PFSK-1 (cell line): ENCODE measurements at regions not wholly inside any gene's neighbourhood (a gene's known extent, or its start where the extent isn't known, plus 50 kb on each side); places are given as distances from the start of the nearest gene placed in this dataset.

Source experiments
- FOXP2 ChIP-seq: optimal IDR thresholded peaks from 2 replicates; pipeline ENCODE3; 2011; ENCODE audit warnings: borderline replicate concordance, control low read depth, inconsistent platforms; ENCODE audit not compliant: insufficient read depth; ENCODE audit errors: extremely low read length, extremely low read depth
- POLR2AphosphoS5 ChIP-seq: IDR thresholded peaks from 2 replicates; pipeline ENCODE4 v1.6.1; 2012; ENCODE audit warnings: low read depth, mild to moderate bottlenecking, control low read depth, low read length, moderate library complexity
- SIN3A ChIP-seq: IDR thresholded peaks from 2 replicates; pipeline ENCODE4 v1.6.1; 2012; ENCODE audit warnings: mild to moderate bottlenecking, low read length, moderate library complexity, borderline replicate concordance; ENCODE audit not compliant: insufficient read depth
- TAF1 ChIP-seq: IDR thresholded peaks from 2 replicates; pipeline ENCODE4 v1.6.1; 2012; ENCODE audit warnings: low read length, control low read depth, borderline replicate concordance; ENCODE audit not compliant: insufficient read depth
- TF ChIP-seq, protein P1 (sequence below), 2 experiments: IDR thresholded peaks; 2 replicates each; pipeline versions ENCODE4 v1.6.1 to v1.8.0; 2011 to 2012; ENCODE audit warnings: low read depth in 2 of 2, low read length in 2 of 2, control low read depth in 1 of 2, inconsistent platforms in 1 of 2, mild to moderate bottlenecking in 1 of 2, moderate library complexity in 1 of 2; ENCODE audit not compliant: insufficient read depth in 1 of 2

- TF ChIP-seq POLR2AphosphoS5 (no peak), TAF1 (no peak), FOXP2 (no peak), SIN3A (no peak)
- TF ChIP-seq, protein P1, sequence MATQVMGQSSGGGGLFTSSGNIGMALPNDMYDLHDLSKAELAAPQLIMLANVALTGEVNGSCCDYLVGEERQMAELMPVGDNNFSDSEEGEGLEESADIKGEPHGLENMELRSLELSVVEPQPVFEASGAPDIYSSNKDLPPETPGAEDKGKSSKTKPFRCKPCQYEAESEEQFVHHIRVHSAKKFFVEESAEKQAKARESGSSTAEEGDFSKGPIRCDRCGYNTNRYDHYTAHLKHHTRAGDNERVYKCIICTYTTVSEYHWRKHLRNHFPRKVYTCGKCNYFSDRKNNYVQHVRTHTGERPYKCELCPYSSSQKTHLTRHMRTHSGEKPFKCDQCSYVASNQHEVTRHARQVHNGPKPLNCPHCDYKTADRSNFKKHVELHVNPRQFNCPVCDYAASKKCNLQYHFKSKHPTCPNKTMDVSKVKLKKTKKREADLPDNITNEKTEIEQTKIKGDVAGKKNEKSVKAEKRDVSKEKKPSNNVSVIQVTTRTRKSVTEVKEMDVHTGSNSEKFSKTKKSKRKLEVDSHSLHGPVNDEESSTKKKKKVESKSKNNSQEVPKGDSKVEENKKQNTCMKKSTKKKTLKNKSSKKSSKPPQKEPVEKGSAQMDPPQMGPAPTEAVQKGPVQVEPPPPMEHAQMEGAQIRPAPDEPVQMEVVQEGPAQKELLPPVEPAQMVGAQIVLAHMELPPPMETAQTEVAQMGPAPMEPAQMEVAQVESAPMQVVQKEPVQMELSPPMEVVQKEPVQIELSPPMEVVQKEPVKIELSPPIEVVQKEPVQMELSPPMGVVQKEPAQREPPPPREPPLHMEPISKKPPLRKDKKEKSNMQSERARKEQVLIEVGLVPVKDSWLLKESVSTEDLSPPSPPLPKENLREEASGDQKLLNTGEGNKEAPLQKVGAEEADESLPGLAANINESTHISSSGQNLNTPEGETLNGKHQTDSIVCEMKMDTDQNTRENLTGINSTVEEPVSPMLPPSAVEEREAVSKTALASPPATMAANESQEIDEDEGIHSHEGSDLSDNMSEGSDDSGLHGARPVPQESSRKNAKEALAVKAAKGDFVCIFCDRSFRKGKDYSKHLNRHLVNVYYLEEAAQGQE (IDR thresholded peaks at IDR 0.05; ENCODE audit: insufficient read depth in 1 of 2, low read depth in 2 of 2, low read length in 2 of 2), result no peak
These were observed 317.0 kb upstream of the COBL start for GRCh38 chr7:51633596-51633995.
